ENCODE measurements at regions not wholly inside any gene's neighbourhood (a gene's known extent, or its start where the extent isn't known, plus 50 kb on each side); places are given as distances from the start of the nearest gene placed in this dataset.

GRCh38 chr2:104704496-104705245 lies 149.2 kb upstream of the POU3F3 start:
- Histone ChIP-seq H3K9ac (ENCODE audit: insufficient read depth in 1 of 2, low read length in 2 of 2) (no peak overlapping the region), H3K36me3 (ENCODE audit: control insufficient read depth in 4 of 4, insufficient read depth in 4 of 4, low read length in 4 of 4) (no peaks in the 10 kb centered on the region), H3K4me3 (no peak overlapping the region), H3K9me3 (ENCODE audit: control insufficient read depth in 4 of 4, insufficient read depth in 3 of 4, low read length in 3 of 4) (peaks cover 0 to 3% (median 0%) of the 10 kb centered on the region in 4 donors), H3K27ac (ENCODE audit: low read depth in 1 of 2, low read length in 1 of 2) (no peak overlapping the region), H3K4me1 (ENCODE audit: control insufficient read depth in 5 of 5, insufficient read depth in 5 of 5, low read length in 5 of 5) (peaks cover 0 to 1% (median 0%) of the 10 kb centered on the region in 5 donors), H3K27me3 (ENCODE audit: control insufficient read depth in 3 of 3, insufficient read depth in 3 of 3, low read length in 2 of 3) (peaks cover 0 to 7% (median 0%) of the 10 kb centered on the region in 3 donors)
- WGBS, 2 donors, result 87 to 93% methylated on average over 16 of the region's 16 CpGs
- DNase-seq (no peak), ATAC-seq (ENCODE audit: insufficient read depth, low FRiP score) (no peak)
- TF ChIP-seq CTCF (IDR thresholded peaks at IDR 0.05; ENCODE audit: control extremely low read depth, extremely low read depth), result no peak

DNA sequence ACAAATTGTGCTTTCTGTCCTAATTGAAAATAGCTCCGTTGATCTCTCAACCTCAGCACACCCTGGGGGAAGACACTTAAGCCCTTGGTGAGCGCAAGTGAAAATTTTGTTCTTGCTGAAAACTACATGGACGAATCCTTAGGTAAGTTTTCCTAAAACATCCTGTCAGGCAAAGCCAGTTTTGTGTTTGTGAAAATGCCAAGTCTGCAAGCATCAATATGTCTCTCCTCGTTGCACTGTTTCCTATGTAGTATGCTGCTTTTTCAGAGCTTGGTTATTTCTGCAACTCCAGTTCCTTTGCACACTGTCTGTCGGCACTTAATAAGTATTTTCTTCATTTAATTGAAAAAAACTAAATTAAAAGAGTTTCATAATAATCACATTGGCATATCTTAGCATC lies 146.9 kb upstream of the POU3F3 start:
- no peak overlapping the region for H3K4me3 ChIP-seq
- no peak overlapping the region for H3K9ac ChIP-seq (ENCODE audit: insufficient read depth in 1 of 2, low read length in 2 of 2)
- peaks cover 0 to 4% (median 1%) of the 10 kb centered on the region in 4 donors for H3K9me3 ChIP-seq (ENCODE audit: control insufficient read depth in 4 of 4, insufficient read depth in 3 of 4, low read length in 3 of 4)
- no peak overlapping the region for H3K27ac ChIP-seq (ENCODE audit: low read depth in 1 of 2, low read length in 1 of 2)
- TF ChIP-seq CTCF (IDR thresholded peaks at IDR 0.05; ENCODE audit: control extremely low read depth, extremely low read depth), result no peak
- DNase-seq, result no peak
- 81 to 89% methylated on average over 5 of the region's 5 CpGs for WGBS, 2 donors
- H3K36me3 ChIP-seq (ENCODE audit: control insufficient read depth in 4 of 4, insufficient read depth in 4 of 4, low read length in 4 of 4), result no peaks in the 10 kb centered on the region
- ATAC-seq (ENCODE audit: insufficient read depth, low FRiP score), result no peak
- peaks cover 0 to 7% (median 0%) of the 10 kb centered on the region in 3 donors for H3K27me3 ChIP-seq (ENCODE audit: control insufficient read depth in 3 of 3, insufficient read depth in 3 of 3, low read length in 2 of 3)
- H3K4me1 ChIP-seq (ENCODE audit: control insufficient read depth in 5 of 5, insufficient read depth in 5 of 5, low read length in 5 of 5), result peaks cover 0 to 1% (median 0%) of the 10 kb centered on the region in 5 donors

DNA sequence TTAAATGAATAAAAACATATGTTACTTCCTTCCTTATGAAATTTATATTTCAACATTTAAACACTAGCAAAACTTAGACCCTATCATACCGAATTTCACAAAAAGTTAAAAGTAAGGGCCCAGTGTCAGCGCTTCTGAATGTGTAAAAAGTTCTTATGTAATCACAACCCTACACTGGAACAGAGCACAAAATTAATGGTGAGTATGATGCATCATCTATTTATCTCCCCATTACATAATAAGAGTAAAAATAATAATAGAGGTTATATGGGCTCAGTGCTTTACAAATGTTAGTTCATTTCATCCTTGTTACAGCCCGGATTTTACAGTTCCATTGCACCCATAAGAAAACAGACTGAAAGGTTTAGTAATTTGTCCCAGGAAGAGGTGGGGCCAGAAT lies 144.9 kb upstream of the POU3F3 start:
- Histone ChIP-seq H3K9me3 (ENCODE audit: control insufficient read depth in 4 of 4, insufficient read depth in 3 of 4, low read length in 3 of 4) (peaks cover 0 to 4% (median 0%) of the 10 kb centered on the region in 4 donors), H3K4me1 (ENCODE audit: control insufficient read depth in 5 of 5, insufficient read depth in 5 of 5, low read length in 5 of 5) (no peaks in the 10 kb centered on the region), H3K9ac (ENCODE audit: insufficient read depth in 1 of 2, low read length in 2 of 2) (no peak overlapping the region), H3K27ac (ENCODE audit: low read depth in 1 of 2, low read length in 1 of 2) (no peak overlapping the region), H3K4me3 (no peak overlapping the region), H3K27me3 (ENCODE audit: control insufficient read depth in 3 of 3, insufficient read depth in 3 of 3, low read length in 2 of 3) (peaks cover 0 to under 1% (median 0%) of the 10 kb centered on the region in 3 donors), H3K36me3 (ENCODE audit: control insufficient read depth in 4 of 4, insufficient read depth in 4 of 4, low read length in 4 of 4) (no peaks in the 10 kb centered on the region)
- no peak for TF ChIP-seq CTCF (IDR thresholded peaks at IDR 0.05; ENCODE audit: control extremely low read depth, extremely low read depth)
- no peak for ATAC-seq (ENCODE audit: insufficient read depth, low FRiP score)
- WGBS, 2 donors, result 89 to 91% methylated on average over 3 of the region's 3 CpGs
- DNase-seq, result no peak
